GM23248 (cell line): ENCODE measurements at regions not wholly inside any gene's neighbourhood (a gene's known extent, or its start where the extent isn't known, plus 50 kb on each side); places are given as distances from the start of the nearest gene placed in this dataset.

Experiments
- DNase-seq: peaks from one replicate; pipeline ENCODE4 v3.0.0-alpha.2; 2015
- H2AFZ ChIP-seq: fragments of 200-600 bp; sonication (generic); 2 replicates; pipeline ENCODE4 v1.6.1; 2016; ENCODE audit warnings: antibody characterized with exemption
- H3F3A ChIP-seq: fragments of 200-600 bp; sonication (generic); 2 replicates; pipeline ENCODE4 v1.6.1; 2016; ENCODE audit warnings: mild to moderate bottlenecking, antibody characterized with exemption, mixed run types; ENCODE audit not compliant: insufficient read depth
- H3K27ac ChIP-seq: fragments of 200-600 bp; sonication (generic); 2 replicates; pipeline ENCODE4 v1.5.1; 2016; ENCODE audit warnings: mild to moderate bottlenecking
- H3K27me3 ChIP-seq: fragments of 200-600 bp; sonication (generic); replicated peaks from 2 replicates; pipeline ENCODE4 v1.6.1; 2016; ENCODE audit warnings: mild to moderate bottlenecking; ENCODE audit not compliant: insufficient read depth
- H3K36me3 ChIP-seq: fragments of 200-600 bp; sonication (generic); 2 replicates; pipeline ENCODE4 v1.6.1; 2016; ENCODE audit warnings: low read depth, mild to moderate bottlenecking
- H3K4me1 ChIP-seq: fragments of 200-600 bp; sonication (generic); 2 replicates; pipeline ENCODE4 v1.6.1; 2016; ENCODE audit warnings: mild to moderate bottlenecking; ENCODE audit not compliant: insufficient read depth
- H3K4me2 ChIP-seq: fragments of 200-600 bp; sonication (generic); one replicate; pipeline ENCODE4 v1.6.1; 2016; ENCODE audit warnings: mild to moderate bottlenecking; ENCODE audit not compliant: unreplicated experiment
- H3K4me3 ChIP-seq: fragments of 200-600 bp; sonication (generic); 2 replicates; pipeline ENCODE4 v1.5.1; 2016; ENCODE audit warnings: mild to moderate bottlenecking
- H3K79me2 ChIP-seq: fragments of 200-600 bp; sonication (generic); 2 replicates; pipeline ENCODE4 v1.6.1; 2016; ENCODE audit warnings: mild to moderate bottlenecking; ENCODE audit not compliant: insufficient read depth
- H3K9ac ChIP-seq: fragments of 200-600 bp; sonication (generic); 2 replicates; pipeline ENCODE4 v1.6.1; 2016; ENCODE audit warnings: mild to moderate bottlenecking
- H3K9me2 ChIP-seq: fragments of 200-600 bp; sonication (generic); 2 replicates; pipeline ENCODE4 v1.6.1; 2016; ENCODE audit warnings: mixed run types, mild to moderate bottlenecking, moderate library complexity; ENCODE audit not compliant: insufficient read depth
- H3K9me3 ChIP-seq: fragments of 200-600 bp; sonication (generic); one replicate; pipeline ENCODE4 v1.6.1; 2017; ENCODE audit warnings: low read depth
- H4K20me1 ChIP-seq: fragments of 200-600 bp; sonication (generic); 2 replicates; pipeline ENCODE4 v1.6.0; 2016; ENCODE audit not compliant: insufficient read depth
- EZH2 ChIP-seq: fragments of 200-600 bp; sonication (generic); IDR thresholded peaks from 2 replicates; pipeline ENCODE4 v1.6.1; 2018; ENCODE audit warnings: antibody characterized with exemption, mild to moderate bottlenecking; ENCODE audit not compliant: insufficient read depth, poor library complexity, severe bottlenecking
- EZH2phosphoT487 ChIP-seq: fragments of 200-600 bp; sonication (generic); IDR thresholded peaks from 2 replicates; pipeline ENCODE4 v1.6.1; 2018; ENCODE audit warnings: antibody characterized with exemption, moderate library complexity, mild to moderate bottlenecking, low read depth; ENCODE audit not compliant: insufficient read depth
- WGBS, 2 experiments: methylation state at CpG; one replicate each; pipeline ENCODE4 v1.1.6; 2015 to 2017; ENCODE audit warnings: low lambda C conversion rate in 2 of 2, low coverage in 1 of 2; ENCODE audit errors: missing lambda C conversion rate in 2 of 2; 5-methylcytosine and 5-hydroxymethylcytosine counted together
- in situ Hi-C: fragments of 300-500 bp; cut with MboI; formaldehyde crosslinking; loops from 2 replicates; pipeline ENCODE4 v1.15.0; 2020

DNA sequence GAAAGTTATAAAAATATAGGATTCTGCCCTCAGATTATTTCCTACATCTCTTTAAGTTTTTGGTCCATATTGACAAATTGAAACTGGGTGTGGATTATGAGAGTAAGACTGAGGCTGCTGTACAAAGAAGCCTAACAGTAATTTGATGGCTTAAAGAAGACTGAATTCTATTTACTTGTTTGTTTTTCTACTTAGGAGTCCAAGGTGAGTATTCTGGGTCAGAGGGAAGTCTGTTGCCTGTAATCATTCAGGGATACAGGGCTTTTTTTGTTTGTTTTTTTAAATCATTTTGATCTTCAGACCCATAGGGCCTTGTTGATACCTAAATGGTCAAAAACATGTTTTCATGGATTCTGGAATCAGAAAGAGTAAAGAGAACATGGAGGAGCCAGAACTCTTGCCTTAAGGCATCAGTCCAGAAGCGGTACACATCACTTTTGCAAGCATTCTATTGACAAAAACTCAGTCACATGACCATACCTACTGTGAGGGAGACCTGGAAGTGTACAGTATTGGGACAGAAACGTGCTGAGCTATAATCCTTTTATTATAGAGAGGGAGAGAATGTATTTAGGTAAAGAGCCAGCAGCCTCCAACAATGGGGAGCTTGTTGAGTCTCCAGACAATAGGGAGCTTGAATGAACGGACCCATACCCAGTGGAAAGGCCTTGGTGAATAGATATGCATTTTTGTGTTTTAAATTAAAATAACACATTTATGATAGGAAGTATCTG lies 102.7 kb downstream of the LRRC70 start:
- in situ Hi-C loops: no loop called here
- Histone ChIP-seq H3K9me2 (no peaks in the 10 kb centered on the region), H3K27ac (no peak overlapping the region), H3F3A (no peaks in the 10 kb centered on the region), H3K27me3 (no peaks in the 10 kb centered on the region), H4K20me1 (no peaks in the 10 kb centered on the region), H3K4me3 (no peak overlapping the region), H3K36me3 (no peaks in the 10 kb centered on the region), H3K4me1 (no peaks in the 10 kb centered on the region), H3K79me2 (no peaks in the 10 kb centered on the region), H3K4me2 (no peak overlapping the region), H2AFZ (no peak overlapping the region), H3K9me3 (no peaks in the 10 kb centered on the region), H3K9ac (no peak overlapping the region)
- 11% methylated on average over 3 of the region's 3 CpGs for whole genome bisulfite sequencing, 2 experiments
- no peak for DNase-seq
- TF ChIP-seq EZH2phosphoT487: no peak

DNA sequence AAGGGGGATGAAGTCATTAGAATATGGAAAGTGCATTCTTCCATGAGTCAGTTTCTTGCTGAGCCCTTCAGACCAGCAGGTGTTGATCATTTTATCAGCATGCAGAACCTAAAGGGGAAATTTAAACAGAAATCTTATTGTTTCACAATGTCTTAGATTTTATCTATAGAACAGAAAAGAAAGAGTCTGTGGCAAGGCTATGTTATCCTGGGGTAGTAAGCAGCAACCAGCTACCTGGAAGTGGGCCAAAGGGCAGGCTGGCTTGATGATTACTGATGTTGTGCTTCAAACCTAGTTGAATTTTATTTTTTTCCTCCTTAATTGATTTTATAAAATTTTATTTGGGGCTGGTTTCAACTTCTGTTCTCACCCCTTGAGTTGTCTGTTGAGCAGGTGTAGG lies 101.5 kb downstream of the LRRC70 start:
- no peak for TF ChIP-seq EZH2
- no peak for TF ChIP-seq EZH2phosphoT487
- no peaks in the 10 kb centered on the region for H3K79me2 ChIP-seq
- no peaks in the 10 kb centered on the region for H3K36me3 ChIP-seq
- H4K20me1 ChIP-seq: no peaks in the 10 kb centered on the region
- no peak for DNase-seq
- H3K9ac ChIP-seq: no peak overlapping the region
- H3K4me3 ChIP-seq: no peak overlapping the region
- H3K27me3 ChIP-seq: no peaks in the 10 kb centered on the region
- no peaks in the 10 kb centered on the region for H3K9me2 ChIP-seq
- no peaks in the 10 kb centered on the region for H3F3A ChIP-seq
- H3K4me2 ChIP-seq: no peak overlapping the region
- H3K4me1 ChIP-seq: no peaks in the 10 kb centered on the region
- no peaks in the 10 kb centered on the region for H3K9me3 ChIP-seq
- in situ Hi-C loops: no loop called here
- no peak overlapping the region for H2AFZ ChIP-seq
- no peak overlapping the region for H3K27ac ChIP-seq
